SK-MEL-5 (cell line): ENCODE measurements at regions not wholly inside any gene's neighbourhood (a gene's known extent, or its start where the extent isn't known, plus 50 kb on each side); places are given as distances from the start of the nearest gene placed in this dataset.

Experiments used
- DNase-seq: peaks from one replicate; pipeline ENCODE4 v3.0.0-alpha.2; 2016; ENCODE audit warnings: low read depth, low spot score
- in situ Hi-C: cut with HindIII; loops from 2 replicates; pipeline ENCODE4 v1.10.0; 2016; ENCODE audit warnings: low sequenced_read_pairs, high pct_unique_total_duplicates, low pct_unique_long_range_greater_than_20kb

- in situ Hi-C loops = no loop called here
- DNase-seq = no peak
Measured at GRCh38 chr4:82057990-82058544, 315.7 kb downstream of the HNRNPD start.

GRCh38 chr4:82055156-82055555 is 318.6 kb downstream of the HNRNPD start:
- in situ Hi-C loops = no loop called here
- no peak for DNase-seq

- in situ Hi-C loops = no loop called here
Measured at GRCh38 chr4:82053396-82053795, 320.4 kb downstream of the HNRNPD start.

GRCh38 chr4:82050796-82051195 is 323.0 kb downstream of the HNRNPD start:
- in situ Hi-C loops = no loop called here
- DNase-seq = no peak

More at GRCh38 chr4:82053396-82053795, 320.4 kb downstream of the HNRNPD start:
- no peak for DNase-seq

GRCh38 chr4:82049294-82049693 is 324.5 kb downstream of the HNRNPD start:
- in situ Hi-C loops = no loop called here
- DNase-seq = no peak

- in situ Hi-C loops = no loop called here
- no peak for DNase-seq
Measured at GRCh38 chr4:82047731-82048130, 326.1 kb downstream of the HNRNPD start.

- in situ Hi-C loops = no loop called here
- DNase-seq = no peak
Measured at GRCh38 chr4:82046796-82047195, 327.0 kb downstream of the HNRNPD start.

GRCh38 chr4:82045267-82045666 is 328.5 kb downstream of the HNRNPD start:
- DNase-seq = no peak
- in situ Hi-C loops = no loop called here

- in situ Hi-C loops = no loop called here
- DNase-seq = no peak
Measured at GRCh38 chr4:82044141-82044993, 329.4 kb downstream of the HNRNPD start.

- DNase-seq = no peak
- in situ Hi-C loops = no loop called here
Measured at GRCh38 chr4:82043809-82044137, 330.0 kb downstream of the HNRNPD start.

GRCh38 chr4:82043081-82043808 is 330.5 kb downstream of the HNRNPD start:
- DNase-seq = no peak
- in situ Hi-C loops = no loop called here

GRCh38 chr4:82042042-82042441 is 331.7 kb downstream of the HNRNPD start:
- in situ Hi-C loops = no loop called here
- no peak for DNase-seq

- in situ Hi-C loops = no loop called here
- DNase-seq = no peak
Measured at GRCh38 chr4:82038936-82039335, 334.9 kb downstream of the HNRNPD start.

GRCh38 chr4:82036181-82036580 is 337.6 kb downstream of the HNRNPD start:
- DNase-seq = no peak
- in situ Hi-C loops = no loop called here

GRCh38 chr4:82034878-82035277 is 338.9 kb downstream of the HNRNPD start:
- in situ Hi-C loops = no loop called here

GRCh38 chr4:82033862-82034261 is 339.9 kb downstream of the HNRNPD start:
- in situ Hi-C loops = no loop called here
- DNase-seq = no peak

More at GRCh38 chr4:82034878-82035277, 338.9 kb downstream of the HNRNPD start:
- DNase-seq = no peak

- DNase-seq = no peak
- in situ Hi-C loops = no loop called here
Measured at GRCh38 chr4:82031376-82031927, 342.3 kb downstream of the HNRNPD start.

- in situ Hi-C loops = no loop called here
- peak; percentile 2 for DNase-seq
Measured at GRCh38 chr4:82017680-82018079, 356.1 kb downstream of the HNRNPD start.
